Mesodermal cell (in vitro differentiated cells): ENCODE measurements at regions not wholly inside any gene's neighbourhood (a gene's known extent, or its start where the extent isn't known, plus 50 kb on each side); places are given as distances from the start of the nearest gene placed in this dataset.

Source experiments
- H3K27ac ChIP-seq: 2 replicates; pipeline ENCODE4 v1.7.0; 2013; ENCODE audit warnings: mild to moderate bottlenecking, low read depth, low read length, moderate library complexity; ENCODE audit not compliant: severe bottlenecking
- H3K36me3 ChIP-seq: 2 replicates; pipeline ENCODE4 v1.7.1; 2013; ENCODE audit warnings: mild to moderate bottlenecking, low read length, moderate library complexity; ENCODE audit not compliant: control insufficient read depth, insufficient read depth
- H3K4me1 ChIP-seq: one replicate; pipeline ENCODE4 v1.7.1; 2013; ENCODE audit warnings: mild to moderate bottlenecking, low read length; ENCODE audit not compliant: insufficient read depth, control insufficient read depth, poor library complexity, severe bottlenecking
- H3K4me3 ChIP-seq: 2 replicates; pipeline ENCODE4 v1.7.0; 2013; ENCODE audit warnings: low read length, control low read depth, mild to moderate bottlenecking; ENCODE audit not compliant: insufficient read depth, poor library complexity, severe bottlenecking; ENCODE audit errors: extremely low read depth
- H3K9me3 ChIP-seq: 2 replicates; pipeline ENCODE4 v1.7.1; 2013; ENCODE audit warnings: mild to moderate bottlenecking, low read length, moderate library complexity; ENCODE audit not compliant: control insufficient read depth
- WGBS, 2 experiments: methylation state at CpG; one replicate each; pipeline ENCODE4 v1.1.5; 2013; ENCODE audit warnings: missing lambda C conversion rate in 2 of 2; ENCODE audit not compliant: insufficient coverage in 2 of 2; 5-methylcytosine and 5-hydroxymethylcytosine counted together

- H3K27ac ChIP-seq: no peak overlapping the region
- 23 to 67% methylated on average over 3 of the region's 3 CpGs for WGBS, 2 experiments
- H3K4me3 ChIP-seq: no peak overlapping the region
- no peaks in the 10 kb centered on the region for H3K4me1 ChIP-seq
- no peaks in the 10 kb centered on the region for H3K36me3 ChIP-seq
- peaks cover 5% of the 10 kb centered on the region for H3K9me3 ChIP-seq
Measured at GRCh38 chr2:13745330-13745729, 887.2 kb upstream of the LRATD1 start.

- Histone ChIP-seq H3K36me3 (no peaks in the 10 kb centered on the region), H3K4me1 (no peaks in the 10 kb centered on the region), H3K9me3 (no peaks in the 10 kb centered on the region), H3K27ac (no peak overlapping the region), H3K4me3 (no peak overlapping the region)
- 89% methylated on average over 1 of the region's 1 CpG; no CpG with 5 or more reads in 1 of the 2 experiments for WGBS, 2 experiments
Measured at GRCh38 chr2:13751955-13752354, 880.6 kb upstream of the LRATD1 start.

- 25 to 60% methylated on average over 1 of the region's 1 CpG for WGBS, 2 experiments
- Histone ChIP-seq H3K27ac (no peak overlapping the region), H3K9me3 (no peaks in the 10 kb centered on the region), H3K4me1 (no peaks in the 10 kb centered on the region), H3K4me3 (no peak overlapping the region), H3K36me3 (no peaks in the 10 kb centered on the region)
Measured at GRCh38 chr2:13758412-13758811, 874.1 kb upstream of the LRATD1 start.

GRCh38 chr2:13768274-13768673, 864.2 kb upstream of the LRATD1 start:
- no peak overlapping the region for H3K4me3 ChIP-seq
- no CpG with 5 or more reads among the region's 2 CpGs for WGBS, 2 experiments
- no peaks in the 10 kb centered on the region for H3K9me3 ChIP-seq
- no peaks in the 10 kb centered on the region for H3K36me3 ChIP-seq
- no peak overlapping the region for H3K27ac ChIP-seq
- no peaks in the 10 kb centered on the region for H3K4me1 ChIP-seq

GRCh38 chr2:13770279-13770678, 862.2 kb upstream of the LRATD1 start:
- no peak overlapping the region for H3K27ac ChIP-seq
- 83 to 88% methylated on average over 1 to 2 of the region's 2 CpGs for WGBS, 2 experiments
- H3K36me3 ChIP-seq: no peaks in the 10 kb centered on the region
- no peak overlapping the region for H3K4me3 ChIP-seq
- no peaks in the 10 kb centered on the region for H3K4me1 ChIP-seq
- H3K9me3 ChIP-seq: no peaks in the 10 kb centered on the region

- no peak overlapping the region for H3K27ac ChIP-seq
- no peaks in the 10 kb centered on the region for H3K36me3 ChIP-seq
- no peaks in the 10 kb centered on the region for H3K9me3 ChIP-seq
- H3K4me1 ChIP-seq: no peaks in the 10 kb centered on the region
- no CpG with 5 or more reads among the region's 1 CpG for WGBS, 2 experiments
- no peak overlapping the region for H3K4me3 ChIP-seq
Measured at GRCh38 chr2:13779996-13780395, 852.5 kb upstream of the LRATD1 start.

GRCh38 chr2:13791019-13791547, 841.4 kb upstream of the LRATD1 start:
- Histone ChIP-seq H3K4me1 (no peaks in the 10 kb centered on the region), H3K27ac (no peak overlapping the region), H3K9me3 (no peaks in the 10 kb centered on the region), H3K36me3 (no peaks in the 10 kb centered on the region), H3K4me3 (no peak overlapping the region)
- WGBS, 2 experiments: 75 to 95% methylated on average over 2 to 3 of the region's 3 CpGs

- no peak overlapping the region for H3K4me3 ChIP-seq
- WGBS, 2 experiments: 83 to 100% methylated on average over 1 of the region's 5 CpGs
- H3K36me3 ChIP-seq: no peaks in the 10 kb centered on the region
- no peak overlapping the region for H3K27ac ChIP-seq
- H3K9me3 ChIP-seq: no peaks in the 10 kb centered on the region
- H3K4me1 ChIP-seq: no peaks in the 10 kb centered on the region
Measured at GRCh38 chr2:13806539-13806938, 826.0 kb upstream of the LRATD1 start.

- H3K4me3 ChIP-seq: no peak overlapping the region
- no peaks in the 10 kb centered on the region for H3K4me1 ChIP-seq
- no peaks in the 10 kb centered on the region for H3K9me3 ChIP-seq
- H3K27ac ChIP-seq: no peak overlapping the region
- H3K36me3 ChIP-seq: no peaks in the 10 kb centered on the region
- no CpG with 5 or more reads among the region's 4 CpGs for WGBS, 2 experiments
Measured at GRCh38 chr2:13813236-13813635, 819.3 kb upstream of the LRATD1 start.

GRCh38 chr2:13818002-13818401, 814.5 kb upstream of the LRATD1 start:
- 80% methylated on average over 1 of the region's 4 CpGs; no CpG with 5 or more reads in 1 of the 2 experiments for WGBS, 2 experiments
- Histone ChIP-seq H3K9me3 (no peaks in the 10 kb centered on the region), H3K4me3 (no peak overlapping the region), H3K4me1 (peaks cover 13% of the 10 kb centered on the region), H3K27ac (no peak overlapping the region), H3K36me3 (no peaks in the 10 kb centered on the region)

GRCh38 chr2:13819896-13820295, 812.6 kb upstream of the LRATD1 start:
- WGBS, 2 experiments: no CpG with 5 or more reads among the region's 2 CpGs

More at GRCh38 chr2:13819896-13820295, 812.6 kb upstream of the LRATD1 start:
- Histone ChIP-seq H3K9me3 (no peaks in the 10 kb centered on the region), H3K4me3 (no peak overlapping the region), H3K27ac (peak overlapping the region; percentile 59), H3K36me3 (no peaks in the 10 kb centered on the region), H3K4me1 (peaks cover 13% of the 10 kb centered on the region)
